Neural cell (in vitro differentiated cells): ENCODE measurements at regions not wholly inside any gene's neighbourhood (a gene's known extent, or its start where the extent isn't known, plus 50 kb on each side); places are given as distances from the start of the nearest gene placed in this dataset.

Source experiments
- EP300 ChIP-seq: fragments of 450-650 bp; conservative IDR thresholded peaks from 2 replicates; pipeline ENCODE4 v1.6.1; 2014; ENCODE audit warnings: antibody characterized with exemption, mild to moderate bottlenecking, moderate library complexity; ENCODE audit not compliant: poor library complexity, severe bottlenecking
- EZH2 ChIP-seq: fragments of 200-600, 300-800 bp; shearing (Covaris generic), sonication (generic); IDR thresholded peaks from 2 replicates; pipeline ENCODE4 v1.6.1; 2014; ENCODE audit warnings: antibody characterized with exemption, low read length, borderline replicate concordance, mild to moderate bottlenecking; ENCODE audit not compliant: insufficient read depth, poor library complexity, severe bottlenecking
- MXI1 ChIP-seq: fragments of 450-650 bp; conservative IDR thresholded peaks from 2 replicates; pipeline ENCODE4 v1.6.1; 2014; ENCODE audit warnings: antibody characterized with exemption, mild to moderate bottlenecking; ENCODE audit not compliant: poor library complexity, severe bottlenecking
- POLR2AphosphoS5 ChIP-seq: IDR thresholded peaks from 2 replicates; pipeline ENCODE4 v1.6.1; 2012
- RAD21 ChIP-seq: fragments of 450-650 bp; conservative IDR thresholded peaks from 2 replicates; pipeline ENCODE4 v1.6.1; 2014; ENCODE audit warnings: antibody characterized with exemption, mild to moderate bottlenecking, moderate library complexity
- SMC3 ChIP-seq: fragments of 450-650 bp; conservative IDR thresholded peaks from 2 replicates; pipeline ENCODE4 v1.6.1; 2014; ENCODE audit warnings: antibody characterized with exemption, mild to moderate bottlenecking, moderate library complexity; ENCODE audit not compliant: poor library complexity
- TAF1 ChIP-seq: IDR thresholded peaks from 2 replicates; pipeline ENCODE4 v1.6.1; 2012; ENCODE audit warnings: low read depth
- TF ChIP-seq, protein P1 (sequence below): fragments of 450-650 bp; IDR thresholded peaks from 2 replicates; pipeline ENCODE4 v1.5.1; 2014; ENCODE audit warnings: antibody characterized with exemption, mild to moderate bottlenecking, moderate library complexity; ENCODE audit not compliant: poor library complexity, severe bottlenecking
- TF ChIP-seq, protein P2 (sequence below): IDR thresholded peaks from 2 replicates; pipeline ENCODE4 v1.6.1; 2012; ENCODE audit warnings: borderline replicate concordance

DNA sequence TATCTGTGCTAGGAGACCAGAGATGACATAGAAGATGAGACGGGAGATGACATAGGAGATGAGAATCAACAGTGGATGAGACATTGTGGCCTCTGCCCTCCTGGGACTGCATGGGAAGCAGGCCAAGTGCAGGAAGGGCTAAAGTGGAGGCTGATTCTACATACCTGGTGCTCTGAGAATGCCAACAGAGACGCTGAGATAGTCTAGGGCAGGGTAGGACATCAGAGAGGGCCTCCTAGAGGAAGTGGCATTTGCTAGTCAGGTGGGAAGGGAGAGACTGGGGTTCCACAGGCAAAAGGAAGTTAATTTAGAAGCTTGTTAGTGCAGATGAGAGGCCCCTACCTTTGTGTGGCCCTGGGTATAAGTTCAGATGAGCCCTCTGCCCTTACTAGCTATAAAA lies 224.2 kb downstream of the CBLN1 start:
- TF ChIP-seq, protein P1, sequence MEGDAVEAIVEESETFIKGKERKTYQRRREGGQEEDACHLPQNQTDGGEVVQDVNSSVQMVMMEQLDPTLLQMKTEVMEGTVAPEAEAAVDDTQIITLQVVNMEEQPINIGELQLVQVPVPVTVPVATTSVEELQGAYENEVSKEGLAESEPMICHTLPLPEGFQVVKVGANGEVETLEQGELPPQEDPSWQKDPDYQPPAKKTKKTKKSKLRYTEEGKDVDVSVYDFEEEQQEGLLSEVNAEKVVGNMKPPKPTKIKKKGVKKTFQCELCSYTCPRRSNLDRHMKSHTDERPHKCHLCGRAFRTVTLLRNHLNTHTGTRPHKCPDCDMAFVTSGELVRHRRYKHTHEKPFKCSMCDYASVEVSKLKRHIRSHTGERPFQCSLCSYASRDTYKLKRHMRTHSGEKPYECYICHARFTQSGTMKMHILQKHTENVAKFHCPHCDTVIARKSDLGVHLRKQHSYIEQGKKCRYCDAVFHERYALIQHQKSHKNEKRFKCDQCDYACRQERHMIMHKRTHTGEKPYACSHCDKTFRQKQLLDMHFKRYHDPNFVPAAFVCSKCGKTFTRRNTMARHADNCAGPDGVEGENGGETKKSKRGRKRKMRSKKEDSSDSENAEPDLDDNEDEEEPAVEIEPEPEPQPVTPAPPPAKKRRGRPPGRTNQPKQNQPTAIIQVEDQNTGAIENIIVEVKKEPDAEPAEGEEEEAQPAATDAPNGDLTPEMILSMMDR, result no peak
- TF ChIP-seq RAD21, result no peak
- no peak for TF ChIP-seq POLR2AphosphoS5
- TF ChIP-seq EP300, result no peak
- TF ChIP-seq, protein P2, sequence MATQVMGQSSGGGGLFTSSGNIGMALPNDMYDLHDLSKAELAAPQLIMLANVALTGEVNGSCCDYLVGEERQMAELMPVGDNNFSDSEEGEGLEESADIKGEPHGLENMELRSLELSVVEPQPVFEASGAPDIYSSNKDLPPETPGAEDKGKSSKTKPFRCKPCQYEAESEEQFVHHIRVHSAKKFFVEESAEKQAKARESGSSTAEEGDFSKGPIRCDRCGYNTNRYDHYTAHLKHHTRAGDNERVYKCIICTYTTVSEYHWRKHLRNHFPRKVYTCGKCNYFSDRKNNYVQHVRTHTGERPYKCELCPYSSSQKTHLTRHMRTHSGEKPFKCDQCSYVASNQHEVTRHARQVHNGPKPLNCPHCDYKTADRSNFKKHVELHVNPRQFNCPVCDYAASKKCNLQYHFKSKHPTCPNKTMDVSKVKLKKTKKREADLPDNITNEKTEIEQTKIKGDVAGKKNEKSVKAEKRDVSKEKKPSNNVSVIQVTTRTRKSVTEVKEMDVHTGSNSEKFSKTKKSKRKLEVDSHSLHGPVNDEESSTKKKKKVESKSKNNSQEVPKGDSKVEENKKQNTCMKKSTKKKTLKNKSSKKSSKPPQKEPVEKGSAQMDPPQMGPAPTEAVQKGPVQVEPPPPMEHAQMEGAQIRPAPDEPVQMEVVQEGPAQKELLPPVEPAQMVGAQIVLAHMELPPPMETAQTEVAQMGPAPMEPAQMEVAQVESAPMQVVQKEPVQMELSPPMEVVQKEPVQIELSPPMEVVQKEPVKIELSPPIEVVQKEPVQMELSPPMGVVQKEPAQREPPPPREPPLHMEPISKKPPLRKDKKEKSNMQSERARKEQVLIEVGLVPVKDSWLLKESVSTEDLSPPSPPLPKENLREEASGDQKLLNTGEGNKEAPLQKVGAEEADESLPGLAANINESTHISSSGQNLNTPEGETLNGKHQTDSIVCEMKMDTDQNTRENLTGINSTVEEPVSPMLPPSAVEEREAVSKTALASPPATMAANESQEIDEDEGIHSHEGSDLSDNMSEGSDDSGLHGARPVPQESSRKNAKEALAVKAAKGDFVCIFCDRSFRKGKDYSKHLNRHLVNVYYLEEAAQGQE, result no peak
- no peak for TF ChIP-seq TAF1
- no peak for TF ChIP-seq EZH2
- no peak for TF ChIP-seq SMC3
- TF ChIP-seq MXI1, result no peak
